HCT116 (cell line): ENCODE measurements at regions not wholly inside any gene's neighbourhood (a gene's known extent, or its start where the extent isn't known, plus 50 kb on each side); places are given as distances from the start of the nearest gene placed in this dataset.

Source experiments
- CTCF ChIP-seq, 3 experiments: fragments of 200-600 bp in 1 of 3; sonication (generic) in 1 of 3; IDR thresholded peaks in 2 of 3; conservative IDR thresholded peaks in 1 of 3; 2 replicates each; pipeline ENCODE4 v1.5.1; 2012 to 2017; ENCODE audit warnings: low read depth in 2 of 3, low read length in 2 of 3, antibody characterized with exemption in 1 of 3, borderline replicate concordance in 1 of 3, control low read depth in 1 of 3, mild to moderate bottlenecking in 1 of 3, mixed read lengths in 1 of 3, mixed run types in 1 of 3, moderate library complexity in 1 of 3; ENCODE audit not compliant: insufficient read depth in 1 of 3
- POLR2A ChIP-seq: IDR thresholded peaks from 2 replicates; pipeline ENCODE4 v1.7.0; 2011; ENCODE audit warnings: borderline replicate concordance; ENCODE audit not compliant: insufficient read depth, insufficient read length; ENCODE audit errors: extremely low read depth
- SP1 ChIP-seq: IDR thresholded peaks from 2 replicates; pipeline ENCODE4 v1.6.1; 2012; ENCODE audit warnings: low read depth

- no peak for TF ChIP-seq CTCF (IDR thresholded peaks at IDR 0.05 in 2 of 3, conservative IDR thresholded peaks at IDR 0.05 in 1 of 3; ENCODE audit: borderline replicate concordance in 1 of 3, insufficient read depth in 1 of 3, low read depth in 2 of 3, low read length in 2 of 3)
- no peak for TF ChIP-seq POLR2A
- no peak for TF ChIP-seq SP1
Measured at GRCh38 chr6:8207191-8207868, 105.0 kb upstream of the EEF1E1 start.
